Fibroblast of villous mesenchyme (primary cell): ENCODE measurements at regions not wholly inside any gene's neighbourhood (a gene's known extent, or its start where the extent isn't known, plus 50 kb on each side); places are given as distances from the start of the nearest gene placed in this dataset.
"Not testable (repeated sequence)": the region's sequence is repeated elsewhere in the genome, so short reads cannot be mapped to it uniquely, and the experiment has no call there.

Experiments
- DNase-seq: peaks from one replicate; pipeline ENCODE4 v3.0.0-alpha.2; 2010; ENCODE audit warnings: low read depth
- H3K4me3 ChIP-seq: 2 replicates; pipeline ENCODE4 v1.5.1; 2011; ENCODE audit warnings: low read depth, mild to moderate bottlenecking, low read length
- CTCF ChIP-seq: IDR thresholded peaks from 2 replicates; pipeline ENCODE4 v1.5.1; 2012; ENCODE audit warnings: low read depth, mild to moderate bottlenecking, low read length; ENCODE audit not compliant: insufficient read depth

GRCh38 chr6:140264431-140264830, 890.0 kb upstream of the CITED2 start:
- no peak overlapping the region for H3K4me3 ChIP-seq
- no peak for TF ChIP-seq CTCF
- no peak for DNase-seq

DNA sequence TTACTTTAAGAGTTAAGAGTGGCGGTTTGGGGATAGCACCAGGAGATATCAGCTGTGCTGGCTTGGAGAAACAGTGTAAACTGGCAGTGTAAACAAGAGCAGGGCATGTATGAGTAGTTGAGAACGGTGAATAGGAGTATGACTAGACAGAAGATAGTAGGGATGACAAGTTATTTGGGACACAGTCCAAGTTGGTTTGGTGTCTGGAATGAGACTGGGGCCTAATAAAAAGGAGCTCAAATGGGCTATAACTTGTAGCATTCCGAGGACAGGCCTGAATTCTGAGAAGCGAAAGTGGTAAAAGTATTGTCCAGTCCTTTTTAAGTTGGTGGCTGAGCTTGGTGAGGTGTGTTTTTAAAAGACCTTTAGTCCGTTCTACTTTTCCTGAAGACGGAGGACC, 883.9 kb upstream of the CITED2 start:
- not testable (repeated sequence) for H3K4me3 ChIP-seq
- peak; percentile 66 for DNase-seq

- no peak for TF ChIP-seq CTCF
- no peak for DNase-seq
Measured at GRCh38 chr6:140256248-140256647, 881.8 kb upstream of the CITED2 start.

DNA sequence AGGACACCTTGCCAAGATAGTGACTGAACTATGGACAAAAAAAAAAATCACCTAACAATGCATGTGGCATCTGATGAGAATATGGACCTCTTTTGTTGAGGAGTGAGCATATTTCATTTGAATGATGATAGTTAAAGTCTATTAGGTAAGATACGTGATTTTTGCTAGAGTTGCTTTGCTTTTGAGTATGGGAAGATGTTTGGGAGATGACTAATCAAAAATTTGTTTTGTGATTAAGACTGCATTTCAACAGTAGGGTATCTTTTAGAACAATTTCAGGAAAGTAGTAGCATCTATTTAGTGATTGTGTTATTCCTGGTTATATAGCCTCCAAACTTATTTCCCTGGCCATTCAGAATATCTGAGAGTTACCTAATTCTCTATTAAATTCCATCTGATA, 878.6 kb upstream of the CITED2 start:
- no peak for TF ChIP-seq CTCF
- H3K4me3 ChIP-seq: no peak overlapping the region
- peak; percentile 24 for DNase-seq

More at GRCh38 chr6:140256248-140256647, 881.8 kb upstream of the CITED2 start:
- H3K4me3 ChIP-seq: no peak overlapping the region

DNA sequence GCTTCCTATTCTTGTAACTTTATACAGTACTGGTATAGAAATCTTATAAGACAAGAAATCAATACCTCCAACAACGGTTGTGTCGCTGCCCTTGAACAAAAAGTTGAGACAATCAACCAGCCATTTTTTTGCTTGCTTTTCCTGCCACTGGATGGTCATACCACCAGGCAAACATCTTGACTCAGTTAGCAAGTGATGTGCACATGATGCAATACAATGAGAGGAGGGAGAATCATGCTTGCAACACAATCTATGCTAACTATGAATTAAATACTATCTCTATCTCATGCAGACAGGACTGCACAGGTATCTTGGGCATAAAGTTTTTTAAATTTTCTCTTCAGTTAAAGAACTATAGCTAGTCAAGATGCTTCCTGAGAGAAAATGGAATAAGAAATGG, 877.7 kb upstream of the CITED2 start:
- DNase-seq: peak; percentile 16
- TF ChIP-seq CTCF: no peak
- H3K4me3 ChIP-seq: no peak overlapping the region

DNA sequence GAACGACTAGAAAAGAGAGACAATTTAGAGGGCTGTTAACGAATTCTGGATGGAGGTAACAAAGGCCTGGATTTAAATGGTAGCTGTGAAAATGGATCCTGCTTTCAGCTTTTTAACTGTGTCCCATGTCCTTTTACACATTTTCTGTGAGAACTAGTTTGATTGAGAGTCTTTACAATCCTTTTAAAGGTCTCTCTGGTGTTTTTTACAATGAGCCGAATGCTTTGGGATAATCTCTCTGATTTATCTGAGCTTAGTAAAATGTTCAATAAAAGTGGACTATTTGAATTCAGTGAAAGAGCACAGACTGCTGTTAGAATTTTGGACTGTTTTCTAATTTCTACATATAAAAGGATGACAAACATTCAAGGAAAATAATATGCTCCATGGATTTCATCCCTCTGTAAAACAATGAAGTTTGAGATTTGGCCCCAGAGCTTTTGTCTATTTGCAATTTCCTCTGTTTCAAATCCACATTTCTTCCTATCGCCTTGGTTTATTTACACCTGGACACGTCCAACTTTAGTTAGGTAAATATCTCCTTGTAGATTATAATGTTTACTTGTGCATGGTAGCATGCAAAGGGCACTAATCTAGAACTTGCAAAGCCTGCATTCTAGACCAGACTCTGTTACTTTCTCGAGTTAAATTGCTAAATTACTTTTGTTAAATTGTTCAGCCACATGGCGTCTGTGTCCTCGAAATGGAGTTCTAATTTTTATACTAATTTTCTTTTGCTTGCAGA, 871.0 kb upstream of the CITED2 start:
- no peak for DNase-seq
- no peak overlapping the region for H3K4me3 ChIP-seq
- TF ChIP-seq CTCF: no peak

DNA sequence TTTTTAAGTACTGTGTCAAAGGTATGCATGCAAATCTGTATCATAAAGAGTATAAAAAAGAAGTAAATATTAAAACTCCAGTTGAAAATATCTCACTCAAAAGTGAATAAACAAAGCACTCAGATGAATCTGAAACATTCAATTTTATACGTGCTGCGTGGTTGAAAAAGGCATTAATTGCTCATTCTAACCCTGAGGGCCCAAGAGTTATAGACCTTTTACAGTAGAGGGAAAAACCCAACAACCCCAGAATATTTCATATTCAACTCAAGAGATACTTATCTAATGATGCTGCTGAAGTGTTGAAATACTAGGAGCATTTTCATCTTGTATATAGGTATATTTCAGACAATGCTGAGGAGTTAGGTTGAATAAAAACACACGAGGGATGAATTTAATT, 862.8 kb upstream of the CITED2 start:
- TF ChIP-seq CTCF: no peak
- DNase-seq: no peak
- no peak overlapping the region for H3K4me3 ChIP-seq
